A549 (cell line): ENCODE measurements at regions not wholly inside any gene's neighbourhood (a gene's known extent, or its start where the extent isn't known, plus 50 kb on each side); places are given as distances from the start of the nearest gene placed in this dataset.

Experiments used
- ATAC-seq, 2 experiments: fragments of 200-7000 bp in 1 of 2; fragments of >200 bp in 1 of 2; cut with Nextera tagmentation in 1 of 2; cut with Tn5 transposase in 1 of 2; 3 replicates each; pipeline versions ENCODE4 v1.8.0 to v1.9.1; 2018 to 2020; ENCODE audit warnings: mild to moderate bottlenecking in 1 of 2, moderate library complexity in 1 of 2
- CTCF ChIA-PET: fragments of 300-600 bp; sonication (Branson Sonifier 250); formaldehyde crosslinking; extraction: SDS; loops from one replicate; lab custom pipeline; 2021; ENCODE audit warnings: antibody characterized with exemption, inconsistent platforms; lab: Yijun Ruan, JAX
- POLR2A ChIA-PET: fragments of 350-600 bp; formaldehyde crosslinking; extraction: SDS; loops from one replicate; lab custom pipeline; 2021; ENCODE audit warnings: antibody characterized with exemption, inconsistent platforms; lab: Yijun Ruan, JAX
- DNase-seq, 2 experiments: peaks; one replicate each; pipeline versions ENCODE4 v3.0.0 to v3.0.0-alpha.2; 2011 to 2016; ENCODE audit warnings: low read depth in 1 of 2, low spot score in 1 of 2
- FAIRE-seq: peaks from 2 replicates; lab custom pipeline; 2011; peaks lifted over from hg19 to GRCh38; lab: Jason Lieb, UNC
- H3K27ac ChIP-seq, 2 experiments: fragments of >200 bp; sonication (Bioruptor Twin); formaldehyde crosslinking; 3 replicates each; pipeline ENCODE4 v1.5.1; 2016 to 2017
- H3K4me1 ChIP-seq: fragments of >200 bp; sonication (Bioruptor Twin); formaldehyde crosslinking; 3 replicates; pipeline ENCODE4 v1.6.1; 2016
- H3K4me2 ChIP-seq: fragments of >200 bp; sonication (Bioruptor Twin); formaldehyde crosslinking; 3 replicates; pipeline ENCODE4 v1.6.1; 2016
- H3K4me3 ChIP-seq: fragments of >200 bp; sonication (Bioruptor Twin); formaldehyde crosslinking; 3 replicates; pipeline ENCODE4 v1.5.1; 2016
- H3K9me3 ChIP-seq: fragments of >200 bp; sonication (Bioruptor Twin); formaldehyde crosslinking; 3 replicates; pipeline ENCODE4 v1.6.1; 2016
- BCL3 ChIP-seq: fragments of >200 bp; sonication (Bioruptor Twin); formaldehyde crosslinking; IDR thresholded peaks from 3 replicates; pipeline ENCODE4 v1.6.1; 2016
- CEBPB ChIP-seq, 2 experiments: fragments of >200 bp in 1 of 2; sonication (Bioruptor Twin) in 1 of 2; formaldehyde crosslinking in 1 of 2; IDR thresholded peaks; 2 replicates each; pipeline ENCODE4 v1.6.1; 2012 to 2016
- CHD4 ChIP-seq: fragments of 200-600 bp; sonication (generic); IDR thresholded peaks from 2 replicates; pipeline ENCODE4 v1.6.1; 2016; ENCODE audit warnings: antibody characterized with exemption, mild to moderate bottlenecking, borderline replicate concordance
- EHMT2 ChIP-seq: fragments of 200-600 bp; sonication (generic); IDR thresholded peaks from 2 replicates; pipeline ENCODE4 v1.6.1; 2016; ENCODE audit warnings: antibody characterized with exemption, low read depth, mild to moderate bottlenecking, moderate library complexity
- ELK1 ChIP-seq: fragments of 150-350 bp; IDR thresholded peaks from 2 replicates; pipeline ENCODE4 v1.6.1; 2014; ENCODE audit warnings: low read depth, mild to moderate bottlenecking, low read length
- EP300 ChIP-seq, 2 experiments: fragments of >200 bp; sonication (Bioruptor Twin); formaldehyde crosslinking; IDR thresholded peaks; 2 replicates in 1 of 2; 3 replicates in 1 of 2; pipeline ENCODE4 v1.6.1; 2016 to 2017
- FOXS1 ChIP-seq: fragments of 250-450 bp; sonication (Bioruptor Pico); IDR thresholded peaks from 2 replicates; pipeline ENCODE4 v1.5.0; 2020; ENCODE audit warnings: mild to moderate bottlenecking, moderate library complexity
- GATA3 ChIP-seq: IDR thresholded peaks from 2 replicates; pipeline ENCODE4 v1.6.1; 2012; ENCODE audit warnings: borderline replicate concordance
- HES2 ChIP-seq: fragments of >200 bp; sonication (Bioruptor Twin); formaldehyde crosslinking; IDR thresholded peaks from 2 replicates; pipeline ENCODE4 v1.6.1; 2016
- HOXA7 ChIP-seq: fragments of 250-450 bp; sonication (Bioruptor Pico); IDR thresholded peaks from 2 replicates; pipeline ENCODE4 v1.5.0; 2020; ENCODE audit warnings: mild to moderate bottlenecking, moderate library complexity
- HOXB13 ChIP-seq: fragments of 250-450 bp; sonication (Bioruptor Pico); IDR thresholded peaks from 2 replicates; pipeline ENCODE4 v1.5.0; 2020; ENCODE audit warnings: low read depth, mild to moderate bottlenecking, moderate library complexity
- JUN ChIP-seq, 2 experiments: fragments of >200 bp; sonication (Bioruptor Twin); formaldehyde crosslinking; IDR thresholded peaks; 2 replicates in 1 of 2; 3 replicates in 1 of 2; pipeline ENCODE4 v1.6.1; 2016 to 2017
- JUNB ChIP-seq: fragments of >200 bp; sonication (Bioruptor Twin); formaldehyde crosslinking; IDR thresholded peaks from 2 replicates; pipeline ENCODE4 v1.6.1; 2016
- KDM1A ChIP-seq: fragments of 200-600 bp; sonication (generic); IDR thresholded peaks from 2 replicates; pipeline ENCODE4 v1.6.1; 2016; ENCODE audit warnings: low read depth, mild to moderate bottlenecking
- MYC ChIP-seq: IDR thresholded peaks from 2 replicates; pipeline ENCODE4 v1.6.1; 2012; ENCODE audit warnings: mild to moderate bottlenecking, inconsistent platforms, low read length, improper control_type of control experiment, borderline replicate concordance
- NPAS2 ChIP-seq: fragments of 250-450 bp; sonication (Bioruptor Pico); IDR thresholded peaks from 2 replicates; pipeline ENCODE4 v1.8.0; 2022; ENCODE audit warnings: mild to moderate bottlenecking, moderate library complexity, borderline replicate concordance
- NR3C1 ChIP-seq: fragments of >200 bp; sonication (Bioruptor Twin); formaldehyde crosslinking; IDR thresholded peaks from 3 replicates; pipeline ENCODE4 v1.6.1; 2017
- POLR2A ChIP-seq: IDR thresholded peaks from 2 replicates; pipeline ENCODE4 v1.6.1; 2012; ENCODE audit warnings: mild to moderate bottlenecking, low read length
- POLR2AphosphoS2 ChIP-seq: conservative IDR thresholded peaks from 2 replicates; pipeline ENCODE4 v1.6.1; 2012; ENCODE audit warnings: low read length, improper control_type of control experiment, inconsistent platforms
- RAD21 ChIP-seq, 2 experiments: fragments of >200 bp in 1 of 2; sonication (Bioruptor Twin) in 1 of 2; formaldehyde crosslinking in 1 of 2; IDR thresholded peaks in 1 of 2; conservative IDR thresholded peaks in 1 of 2; 2 replicates in 1 of 2; 3 replicates in 1 of 2; pipeline ENCODE4 v1.6.1; 2012 to 2018; ENCODE audit warnings: inconsistent platforms in 1 of 2
- RCOR1 ChIP-seq: fragments of 150-350 bp; IDR thresholded peaks from 2 replicates; pipeline ENCODE4 v1.6.1; 2014; ENCODE audit warnings: antibody characterized with exemption, low read length, low read depth
- REST ChIP-seq: fragments of 200-600 bp; sonication (generic); IDR thresholded peaks from 2 replicates; pipeline ENCODE4 v1.6.1; 2016; ENCODE audit warnings: antibody characterized with exemption, mild to moderate bottlenecking, moderate library complexity
- RFX5 ChIP-seq: fragments of 450-650 bp; IDR thresholded peaks from 2 replicates; pipeline ENCODE4 v1.7.1; 2014; ENCODE audit warnings: antibody characterized with exemption, mild to moderate bottlenecking, moderate library complexity
- RNF2 ChIP-seq: fragments of 200-600 bp; sonication (generic); IDR thresholded peaks from 2 replicates; pipeline ENCODE4 v1.6.1; 2016; ENCODE audit warnings: low read depth, mild to moderate bottlenecking, antibody characterized with exemption, moderate library complexity, borderline replicate concordance
- SREBF2 ChIP-seq: fragments of 450-650 bp; IDR thresholded peaks from 2 replicates; pipeline ENCODE4 v1.6.1; 2014; ENCODE audit warnings: mild to moderate bottlenecking, moderate library complexity
- TFCP2L1 ChIP-seq: fragments of 250-450 bp; sonication (Bioruptor Pico); IDR thresholded peaks from 2 replicates; pipeline ENCODE4 v1.5.0; 2021; ENCODE audit warnings: mild to moderate bottlenecking
- TP53 ChIP-seq: fragments of 250-450 bp; sonication (Bioruptor Pico); IDR thresholded peaks from 2 replicates; pipeline ENCODE4 v1.5.0; 2021; ENCODE audit warnings: mild to moderate bottlenecking, moderate library complexity
- ZC3H11A ChIP-seq: fragments of 450-650 bp; IDR thresholded peaks from 2 replicates; pipeline ENCODE4 v1.6.1; 2014; ENCODE audit warnings: antibody characterized with exemption, mild to moderate bottlenecking
- WGBS: methylation state at CpG from one replicate; pipeline ENCODE4 v1.1.6; 2017; ENCODE audit errors: missing lambda C conversion rate; 5-methylcytosine and 5-hydroxymethylcytosine counted together

GRCh38 chr1:31505911-31506497, 70.3 kb upstream of the TINAGL1 start:
- no peak for ATAC-seq
- CTCF ChIA-PET, result no interaction called here
- no peak overlapping the region for H3K27ac ChIP-seq
- no peak for TF ChIP-seq RAD21 (conservative IDR thresholded peaks at IDR 0.05 in 1 of 2, IDR thresholded peaks at IDR 0.05 in 1 of 2)
- TF ChIP-seq ZC3H11A, result no peak
- no peak for TF ChIP-seq BCL3
- no peak for TF ChIP-seq POLR2AphosphoS2
- TF ChIP-seq EP300 (IDR thresholded peaks at IDR 0.05), result no peak
- no peak for TF ChIP-seq RCOR1
- TF ChIP-seq JUN (IDR thresholded peaks at IDR 0.05), result no peak
- no peak for TF ChIP-seq NR3C1
- TF ChIP-seq KDM1A, result no peak
- no peak for TF ChIP-seq TP53
- no peak for TF ChIP-seq FOXS1
- no peak for TF ChIP-seq JUNB
- no peak for TF ChIP-seq HOXA7 (CRISPR knock-in tag)
- TF ChIP-seq POLR2A, result no peak
- TF ChIP-seq ELK1, result no peak
- TF ChIP-seq MYC, result no peak
- TF ChIP-seq SREBF2, result no peak
- no peak for TF ChIP-seq GATA3
- TF ChIP-seq, all 56 proteins: peak for 0
- Histone ChIP-seq H3K4me3 (no peak overlapping the region), H3K4me1 (peaks cover 11% of the 10 kb centered on the region), H3K4me2 (no peak overlapping the region), H3K9me3 (no peaks in the 10 kb centered on the region)
- DNase-seq (no peak), FAIRE-seq (no peak)
- POLR2A ChIA-PET, result no interaction called here
- WGBS, result 65% methylated on average over 12 of the region's 13 CpGs

- no peak for DNase-seq
- Histone ChIP-seq H3K4me2 (no peak overlapping the region), H3K4me1 (peaks cover 11% of the 10 kb centered on the region), H3K4me3 (no peak overlapping the region), H3K9me3 (no peaks in the 10 kb centered on the region), H3K27ac (no peak overlapping the region)
- POLR2A ChIA-PET, result no interaction called here
- 48% methylated on average over 5 of the region's 9 CpGs for WGBS
- CTCF ChIA-PET, result no interaction called here
- ATAC-seq, result no peak
- TF ChIP-seq CHD4 (no peak), HOXB13 (no peak), NR3C1 (no peak), NPAS2 (no peak), EHMT2 (no peak), RNF2 (no peak), TFCP2L1 (CRISPR knock-in tag) (no peak)
- no peak for FAIRE-seq
Observed at GRCh38 chr1:31507221-31507620, 69.1 kb upstream of the TINAGL1 start.

- H3K27ac ChIP-seq, result no peak overlapping the region
- peaks cover 11% of the 10 kb centered on the region for H3K4me1 ChIP-seq
- no peak for DNase-seq
- H3K4me2 ChIP-seq, result no peak overlapping the region
- no peak for ATAC-seq
- 75% methylated on average over 20 of the region's 20 CpGs for WGBS
- ChIA-PET POLR2A (no interaction called here), CTCF (interaction anchor here (0.9 to 1.0 kb wide), 2 partner anchors 14 to 113 kb away, joined by 3 read pairs; no protein-coding TSS in a partner anchor)
- no peak overlapping the region for H3K4me3 ChIP-seq
- FAIRE-seq, result no peak
- H3K9me3 ChIP-seq, result no peaks in the 10 kb centered on the region
- TF ChIP-seq FOXS1, result no peak
- TF ChIP-seq ELK1, result no peak
- no peak for TF ChIP-seq RFX5
- no peak for TF ChIP-seq ZC3H11A
- no peak for TF ChIP-seq REST
- TF ChIP-seq POLR2AphosphoS2, result no peak
- TF ChIP-seq HES2, result no peak
- TF ChIP-seq CEBPB (IDR thresholded peaks at IDR 0.05), result no peak
- no peak for TF ChIP-seq RAD21 (conservative IDR thresholded peaks at IDR 0.05 in 1 of 2, IDR thresholded peaks at IDR 0.05 in 1 of 2)
Observed at GRCh38 chr1:31507676-31508530, 68.4 kb upstream of the TINAGL1 start.
